ENCODE measurements at regions not wholly inside any gene's neighbourhood (a gene's known extent, or its start where the extent isn't known, plus 50 kb on each side); places are given as distances from the start of the nearest gene placed in this dataset.

- no peak for TF ChIP-seq E2F8 (IDR thresholded peaks at IDR 0.05; ENCODE audit: low read depth, partially characterized antibody)
- Histone ChIP-seq H3K4me1 (replicated peaks in 1 of 2; ENCODE audit: control insufficient read depth in 2 of 2, insufficient read depth in 2 of 2, low read length in 2 of 2) (no peaks in the 10 kb centered on the region), H3K9me3 (replicated peaks; ENCODE audit: control insufficient read depth, insufficient read depth, low read depth, low read length) (no peaks in the 10 kb centered on the region), H3K4me2 (ENCODE audit: insufficient read depth, low read length) (no peak overlapping the region), H3K27me3 (ENCODE audit: control insufficient read depth in 2 of 2, insufficient read depth in 2 of 2, low read length in 2 of 2) (no peaks in the 10 kb centered on the region), H3K36me3 (ENCODE audit: control insufficient read depth, insufficient read depth, low read length) (no peaks in the 10 kb centered on the region), H2AFZ (ENCODE audit: low read depth, low read length) (no peak overlapping the region), H3K79me2 (ENCODE audit: control insufficient read depth, insufficient read depth, low read length) (no peaks in the 10 kb centered on the region), H3K9ac (ENCODE audit: insufficient read depth in 1 of 2, low read depth in 2 of 2, low read length in 2 of 2) (no peak overlapping the region), H3K9me1 (ENCODE audit: control insufficient read depth, insufficient read depth, low read length) (no peaks in the 10 kb centered on the region), H3K27ac (ENCODE audit: extremely low read depth, low read depth, low read length) (no peak overlapping the region), H3K4me3 (no peak overlapping the region), H4K20me1 (replicated peaks; ENCODE audit: control insufficient read depth, insufficient read depth, low read length) (no peaks in the 10 kb centered on the region)
- ATAC-seq (no peak), DNase-seq (ENCODE audit: extremely low read depth in 1 of 4, low spot score in 3 of 4) (no peak), FAIRE-seq (no peak)
- in situ Hi-C loops (cut with MboI) (no loop called here), intact Hi-C loops (cut with micrococcal nuclease) (no loop called here)
- no TSS peak for BruUV-seq (replicated peaks)
- POLR2A ChIA-PET, result no interaction called here
- CTCF ChIA-PET (ENCODE audit: low intra/inter-chr PET ratio), result no interaction called here
Observed at GRCh38 chr6:99011151-99011550, 63.4 kb upstream of the FBXL4 start.

GRCh38 chr6:99002831-99003230 lies 55.1 kb upstream of the FBXL4 start:
- Histone ChIP-seq H3K36me3 (ENCODE audit: control insufficient read depth, insufficient read depth, low read length) (no peaks in the 10 kb centered on the region), H3K4me2 (ENCODE audit: insufficient read depth, low read length) (no peak overlapping the region), H4K20me1 (replicated peaks; ENCODE audit: control insufficient read depth, insufficient read depth, low read length) (no peaks in the 10 kb centered on the region), H3K27ac (ENCODE audit: extremely low read depth, low read depth, low read length) (no peak overlapping the region), H3K9me3 (replicated peaks; ENCODE audit: control insufficient read depth, insufficient read depth, low read depth, low read length) (no peaks in the 10 kb centered on the region), H3K27me3 (ENCODE audit: control insufficient read depth in 2 of 2, insufficient read depth in 2 of 2, low read length in 2 of 2) (peaks cover 0 to 4% of the 10 kb centered on the region in 2 experiments; a peak in 2 of 5 replicates), H3K9me1 (ENCODE audit: control insufficient read depth, insufficient read depth, low read length) (no peaks in the 10 kb centered on the region), H2AFZ (ENCODE audit: low read depth, low read length) (no peak overlapping the region), H3K4me3 (no peak overlapping the region), H3K79me2 (ENCODE audit: control insufficient read depth, insufficient read depth, low read length) (no peaks in the 10 kb centered on the region), H3K4me1 (replicated peaks in 1 of 2; ENCODE audit: control insufficient read depth in 2 of 2, insufficient read depth in 2 of 2, low read length in 2 of 2) (no peaks in the 10 kb centered on the region), H3K9ac (ENCODE audit: insufficient read depth in 1 of 2, low read depth in 2 of 2, low read length in 2 of 2) (no peak overlapping the region)
- ChIA-PET POLR2A (no interaction called here), CTCF (ENCODE audit: low intra/inter-chr PET ratio) (no interaction called here)
- no TSS peak for BruUV-seq (replicated peaks)
- DNase-seq (ENCODE audit: extremely low read depth in 1 of 4, low spot score in 3 of 4) (no peak), FAIRE-seq (no peak), ATAC-seq (no peak)
- in situ Hi-C loops (cut with MboI), result no loop called here
- intact Hi-C loops (cut with micrococcal nuclease), result no loop called here
- 10% methylated on average over 1 of the region's 1 CpG for WGBS (ENCODE audit: insufficient coverage, low coverage, missing lambda C conversion rate)
- TF ChIP-seq E2F5 (CRISPR knock-in tag; IDR thresholded peaks at IDR 0.05) (no peak), RBM39 (optimal IDR thresholded peaks at IDR 0.05; ENCODE audit: low read depth, low read length) (no peak), NONO (IDR thresholded peaks at IDR 0.05; ENCODE audit: low read depth in 2 of 2, low read length in 1 of 2) (no peak), ZNF12 (CRISPR knock-in tag; IDR thresholded peaks at IDR 0.05) (no peak)

Data from K562 (cell line).